ENCODE measurements at regions not wholly inside any gene's neighbourhood (a gene's known extent, or its start where the extent isn't known, plus 50 kb on each side); places are given as distances from the start of the nearest gene placed in this dataset.
"Not testable (repeated sequence)": the region's sequence is repeated elsewhere in the genome, so short reads cannot be mapped to it uniquely, and the experiment has no call there.

- DNase-seq, result no peak
These were observed 918.4 kb downstream of the MCTP2 start for GRCh38 chr15:95149771-95150170.

GRCh38 chr15:95150466-95150865 is 919.1 kb downstream of the MCTP2 start:
- no peak for DNase-seq

- DNase-seq, result no peak
These were observed 921.4 kb downstream of the MCTP2 start for GRCh38 chr15:95152741-95153140.

- DNase-seq, result not testable (repeated sequence)
These were observed 921.8 kb downstream of the MCTP2 start for GRCh38 chr15:95153201-95153600.

- DNase-seq, result no peak
These were observed 929.0 kb downstream of the MCTP2 start for GRCh38 chr15:95160316-95160715.

DNA sequence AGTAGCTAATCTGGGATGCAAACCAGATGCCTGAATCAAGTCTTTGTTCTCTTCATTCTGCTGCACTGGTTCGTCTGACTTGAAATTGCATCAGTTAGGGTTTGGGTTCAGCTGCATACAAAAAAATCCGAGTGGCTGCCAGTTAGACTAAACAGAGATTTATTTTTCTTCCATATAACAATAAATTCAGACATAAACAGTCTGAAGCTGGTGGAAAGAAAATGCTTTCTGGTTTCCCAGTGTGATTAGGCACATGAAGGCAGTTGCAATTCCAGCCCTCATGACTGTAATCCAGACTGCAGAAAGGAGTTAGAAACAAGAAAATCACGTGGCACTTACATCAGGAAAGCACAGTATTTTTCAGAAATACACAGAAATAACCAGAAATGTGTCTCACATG is 930.7 kb downstream of the MCTP2 start:
- no peak for DNase-seq

- no peak for DNase-seq
These were observed 931.2 kb downstream of the MCTP2 start for GRCh38 chr15:95162531-95162930.

- DNase-seq, result no peak
These were observed 931.7 kb downstream of the MCTP2 start for GRCh38 chr15:95162967-95163531.

GRCh38 chr15:95168152-95168551 is 936.8 kb downstream of the MCTP2 start:
- DNase-seq, result no peak

DNA sequence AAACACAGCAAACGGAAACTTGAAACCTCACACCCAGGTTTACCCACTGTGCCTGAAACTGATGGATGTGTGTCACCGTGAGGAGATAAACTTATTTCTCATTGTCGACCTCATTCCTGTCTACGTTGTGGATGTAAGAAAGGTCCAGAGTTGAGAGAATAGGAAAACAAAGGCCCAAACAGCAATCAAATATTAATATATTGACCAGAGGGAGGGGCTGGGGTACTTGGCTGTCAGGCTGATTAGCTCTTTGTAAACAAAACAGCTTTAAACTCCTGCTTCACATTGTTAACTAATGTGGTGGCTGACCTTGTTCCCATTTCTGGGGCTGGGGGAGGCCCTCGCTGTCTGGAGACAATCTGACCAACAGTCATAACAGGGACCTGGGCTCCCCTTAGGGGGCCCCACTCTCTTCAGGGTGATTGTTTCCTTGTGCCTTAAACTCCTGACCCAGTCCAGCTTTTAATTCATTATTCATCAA is 937.6 kb downstream of the MCTP2 start:
- no peak for DNase-seq

DNA sequence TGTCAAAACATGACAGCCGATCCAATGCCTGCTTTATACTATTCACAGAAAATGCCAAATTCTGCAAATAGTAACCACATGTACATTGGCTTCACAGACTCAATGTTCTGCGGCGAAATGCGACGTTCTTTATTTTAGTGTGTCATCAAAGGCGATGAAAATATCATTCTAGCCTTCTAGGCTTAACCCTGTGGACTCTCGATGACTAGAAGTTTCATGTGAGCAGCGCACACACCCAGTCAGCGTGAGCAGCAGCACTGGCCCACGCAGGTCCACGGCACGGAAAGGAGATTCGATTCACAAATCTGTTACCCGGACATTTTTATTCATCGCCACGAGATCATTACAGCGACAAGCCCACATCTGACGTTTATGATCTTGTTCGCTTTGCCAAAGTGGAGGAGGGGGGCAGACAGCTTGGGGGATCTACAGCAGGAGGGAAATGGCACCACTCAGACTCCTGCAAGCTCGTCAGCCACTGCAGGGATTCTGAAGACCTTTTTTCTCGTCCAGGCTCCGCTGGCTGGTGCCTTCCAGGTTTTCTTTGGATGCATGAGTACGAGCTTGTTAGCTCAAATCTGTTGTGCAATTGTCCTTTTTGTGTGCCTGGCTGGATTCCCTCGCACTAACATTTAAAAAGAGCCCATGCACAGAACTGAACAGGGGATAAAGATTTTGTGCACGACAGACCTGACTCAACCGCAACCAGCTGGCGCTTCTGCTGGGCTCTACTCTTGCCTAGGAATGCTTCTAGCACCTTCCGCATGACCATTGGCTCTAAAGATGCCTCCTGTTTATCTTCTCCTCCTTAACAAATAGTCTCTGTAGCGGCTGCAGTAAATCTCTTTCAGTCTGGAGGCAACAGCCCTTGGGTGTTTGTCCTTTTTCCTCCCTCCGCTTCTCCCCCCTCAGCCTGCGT is 938.4 kb downstream of the MCTP2 start:
- no peak for DNase-seq

- no peak for DNase-seq
These were observed 939.4 kb downstream of the MCTP2 start for GRCh38 chr15:95170561-95171380.

- DNase-seq, result no peak
These were observed 940.2 kb downstream of the MCTP2 start for GRCh38 chr15:95171564-95171963.

DNA sequence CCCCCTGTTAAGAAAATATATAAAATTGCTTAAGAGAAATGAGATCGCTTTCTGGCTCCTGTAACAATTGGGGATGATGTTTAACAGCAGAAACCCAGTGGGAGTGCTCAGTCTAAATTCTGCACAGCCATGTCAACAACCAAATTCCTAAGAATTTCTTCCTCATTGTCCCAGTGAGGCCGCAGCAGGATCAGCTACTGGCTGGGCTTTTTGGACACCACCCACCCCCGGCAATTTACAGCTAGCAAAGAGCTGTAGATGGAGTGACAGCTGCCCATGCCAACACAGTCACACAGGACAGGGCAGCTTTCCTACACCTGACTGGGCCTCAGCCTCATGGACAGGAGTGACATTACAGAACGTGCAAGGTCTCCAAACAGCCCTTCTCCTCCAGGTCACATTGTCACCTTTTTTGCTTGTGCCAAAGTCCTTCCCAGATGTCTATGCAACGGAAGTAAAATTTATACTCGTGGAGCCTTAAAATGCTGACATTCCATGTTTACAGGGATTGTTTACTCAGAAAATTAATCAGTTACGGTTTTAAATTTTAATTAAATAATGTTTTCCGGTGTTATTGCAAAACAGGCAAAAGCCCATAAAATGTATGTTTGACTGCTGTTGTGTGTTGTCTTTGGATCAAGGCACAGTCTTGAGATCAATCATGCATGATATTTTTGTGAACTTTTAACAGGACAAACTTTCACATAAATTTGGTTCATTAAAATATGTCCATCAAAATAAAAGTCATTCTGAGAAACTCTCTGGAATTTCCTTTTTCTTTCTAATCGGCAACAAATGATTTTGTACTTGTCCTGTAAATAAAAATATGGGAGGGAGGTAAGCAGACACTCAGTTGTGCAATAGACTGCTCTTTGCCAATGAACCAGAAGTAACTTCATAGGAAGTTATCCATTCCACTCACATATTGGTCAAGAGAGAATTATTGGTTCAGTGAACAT is 943.2 kb downstream of the MCTP2 start:
- DNase-seq, result no peak

DNA sequence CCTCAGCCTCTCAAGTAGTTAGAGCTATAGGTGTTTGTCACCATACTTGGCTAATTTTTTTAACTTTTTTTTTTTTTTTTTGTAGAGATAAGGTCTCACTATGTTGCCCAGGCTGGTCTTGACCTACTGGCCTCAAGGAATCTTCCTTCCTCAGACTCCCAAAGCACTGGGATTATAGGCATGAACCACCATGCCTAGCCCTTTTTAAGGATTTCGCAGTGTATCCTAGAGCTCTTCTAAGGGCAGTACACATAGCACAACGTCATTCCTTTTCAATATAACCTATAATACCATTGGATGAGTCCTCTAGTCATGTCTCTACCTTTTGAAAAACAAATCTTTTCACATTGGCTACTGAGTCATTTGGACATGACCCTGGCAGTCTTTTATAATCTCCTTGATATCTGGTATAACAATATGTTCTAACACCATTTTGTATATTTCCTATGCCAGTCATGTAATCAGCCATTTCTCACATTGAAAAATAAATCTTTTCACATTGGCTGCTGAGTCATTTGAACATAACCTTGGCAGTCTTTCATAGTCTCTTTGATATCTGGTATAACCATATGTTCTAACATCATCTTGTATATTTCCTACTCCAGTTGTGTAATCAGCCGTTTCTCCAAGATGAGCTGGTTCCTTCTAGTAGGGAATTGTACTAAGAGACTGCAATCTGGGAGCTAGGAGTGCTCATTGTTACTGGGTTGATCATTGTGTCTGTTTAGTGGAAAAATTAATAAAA is 944.7 kb downstream of the MCTP2 start:
- no peak for DNase-seq

DNA sequence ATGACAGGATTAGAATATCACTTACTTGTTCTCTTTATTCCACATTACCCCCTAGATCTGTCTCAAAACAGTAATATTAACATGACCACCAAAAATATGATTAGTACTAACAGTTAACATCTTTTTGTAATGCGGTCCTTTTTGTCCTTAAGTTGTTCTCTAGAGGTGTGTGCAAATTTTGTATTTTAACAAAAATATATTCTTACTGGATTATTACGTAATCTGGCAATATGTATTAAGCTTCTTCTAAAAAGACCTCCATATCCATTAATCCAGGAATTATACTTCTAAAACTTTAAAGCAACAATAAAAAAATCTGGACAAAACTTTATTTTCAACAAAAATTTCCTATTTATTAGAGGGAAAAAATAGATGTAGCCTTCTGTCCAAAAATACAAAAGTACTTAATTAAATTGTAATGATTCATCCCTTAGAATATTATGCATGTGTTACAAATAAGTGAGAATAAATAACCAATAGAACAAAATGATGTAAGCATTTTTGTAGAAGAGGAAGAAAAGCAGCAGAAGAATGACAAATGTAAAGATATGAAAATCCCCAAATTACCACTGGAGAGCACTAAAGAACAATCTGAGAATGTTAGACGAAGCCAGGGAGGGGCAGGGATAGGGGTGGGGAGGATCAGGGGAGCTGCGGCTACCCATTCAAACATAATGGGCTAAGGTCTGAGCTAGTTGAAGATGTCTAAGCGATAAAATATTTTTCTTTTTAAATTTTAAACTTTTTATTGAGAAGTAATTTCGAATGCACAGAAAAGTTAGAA is 945.6 kb downstream of the MCTP2 start:
- no peak for DNase-seq

GRCh38 chr15:95180530-95180929 is 949.2 kb downstream of the MCTP2 start:
- no peak for DNase-seq

DNA sequence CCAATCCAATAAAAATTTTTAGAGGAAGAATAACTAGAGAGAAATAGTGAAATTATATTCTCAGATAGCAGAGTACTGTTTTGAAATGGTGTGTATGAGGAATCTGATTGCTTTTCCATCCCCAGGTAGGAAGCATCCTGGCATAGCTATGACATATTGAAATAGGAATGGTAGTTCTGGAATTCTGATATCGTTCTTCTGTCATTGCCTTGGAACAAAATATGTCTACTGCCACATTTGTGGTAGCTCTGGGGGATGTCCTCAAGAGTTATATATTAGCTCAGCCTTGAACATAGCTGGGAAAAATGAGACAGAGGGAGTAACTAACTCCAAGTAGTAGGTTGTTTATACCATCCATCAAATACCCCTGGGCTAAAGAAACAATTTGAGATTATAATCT is 950.7 kb downstream of the MCTP2 start:
- no peak for DNase-seq

DNA sequence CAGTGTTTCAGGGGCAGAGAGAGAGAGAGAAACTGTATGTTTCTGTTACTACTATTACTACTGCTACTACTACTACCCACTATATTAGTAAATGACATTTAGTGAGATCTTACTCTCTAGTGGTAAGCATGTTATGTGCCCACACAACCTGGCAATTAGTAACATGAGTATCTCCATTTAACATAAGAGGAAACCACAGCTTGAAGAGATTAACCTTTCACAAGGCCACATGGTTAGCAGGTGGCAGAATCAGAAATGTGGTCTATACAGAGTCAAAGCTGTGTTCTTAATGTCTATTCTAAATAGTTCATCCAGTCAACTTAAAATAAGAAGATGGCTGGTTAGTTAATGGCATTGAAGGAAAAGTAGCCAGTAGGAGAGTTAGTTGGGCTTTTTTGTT is 961.6 kb downstream of the MCTP2 start:
- no peak for DNase-seq

- DNase-seq, result no peak
These were observed 963.4 kb downstream of the MCTP2 start for GRCh38 chr15:95194746-95195145.
